GM12892 (cell line): ENCODE measurements at regions not wholly inside any gene's neighbourhood (a gene's known extent, or its start where the extent isn't known, plus 50 kb on each side); places are given as distances from the start of the nearest gene placed in this dataset.
"Not testable (repeated sequence)": the region's sequence is repeated elsewhere in the genome, so short reads cannot be mapped to it uniquely, and the experiment has no call there.

Experiments
- DNase-seq: peaks from one replicate; pipeline ENCODE4 v3.0.0; 2011; ENCODE audit not compliant: insufficient read length
- FAIRE-seq: peaks from 2 replicates; lab custom pipeline; 2011; peaks lifted over from hg19 to GRCh38; lab: Jason Lieb, UNC
- POLR2A ChIP-seq: IDR thresholded peaks from 2 replicates; pipeline ENCODE4 v1.6.1; 2011; ENCODE audit warnings: low read depth, low read length, control low read depth
- POLR2AphosphoS5 ChIP-seq: IDR thresholded peaks from 2 replicates; pipeline ENCODE4 v1.6.1; 2011; ENCODE audit warnings: low read depth, low read length, control low read depth
- TAF1 ChIP-seq: IDR thresholded peaks from 2 replicates; pipeline ENCODE4 v1.6.1; 2011; ENCODE audit warnings: low read depth, mild to moderate bottlenecking, control low read depth, low read length, borderline replicate concordance

DNA sequence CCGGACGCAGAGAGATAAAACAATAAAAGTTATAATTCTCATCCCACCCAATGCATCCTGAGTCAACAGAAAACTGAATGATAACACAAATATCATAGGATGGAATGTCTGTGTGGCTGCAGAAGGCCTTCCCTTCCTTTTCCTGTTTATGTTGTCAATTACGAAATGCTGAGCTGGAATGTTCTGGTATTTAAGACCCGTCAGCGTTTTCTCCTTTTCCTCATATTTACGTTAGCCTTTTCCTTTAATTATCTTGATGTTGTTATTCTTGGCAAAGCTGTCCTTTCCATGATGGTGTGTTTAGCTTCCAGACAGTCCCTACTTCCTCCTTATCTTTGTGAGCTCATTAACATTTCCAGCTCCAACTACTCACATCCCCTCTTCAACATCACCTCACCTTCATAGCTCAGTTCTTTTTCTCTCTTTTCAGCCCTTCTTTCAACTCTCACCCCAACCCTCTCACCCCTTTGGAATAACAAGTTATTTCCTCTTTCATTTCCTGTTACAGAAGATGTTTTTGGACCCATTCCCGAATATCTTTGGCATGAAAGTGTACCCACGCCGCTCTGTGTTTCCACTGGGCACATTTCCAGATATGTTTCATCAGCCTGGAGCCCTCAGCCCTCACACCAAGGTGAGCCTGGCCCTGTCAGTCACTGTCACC, 221.6 kb downstream of the NR2F1-AS1 start:
- DNase-seq (no peak), FAIRE-seq (no peak)
- TF ChIP-seq POLR2A (no peak), TAF1 (no peak), POLR2AphosphoS5 (no peak)

DNA sequence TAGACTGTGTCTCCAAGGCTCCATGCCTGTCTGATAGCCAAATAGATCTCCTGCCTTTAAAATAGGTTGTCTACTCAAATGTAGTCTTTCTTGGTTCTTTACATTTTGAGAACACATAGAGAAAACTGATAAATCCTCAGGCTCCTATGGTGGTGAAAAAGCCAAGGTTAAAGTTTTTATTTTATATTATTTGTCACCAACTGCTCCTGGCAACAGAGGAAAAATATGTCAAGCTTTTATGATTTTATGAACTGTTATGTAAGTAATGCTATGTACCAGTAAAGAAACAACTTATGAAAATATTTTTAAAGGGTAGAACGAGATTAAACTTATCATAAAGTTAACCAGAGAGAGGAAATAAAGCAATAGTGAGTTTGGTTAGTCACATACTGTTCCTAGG, 222.8 kb downstream of the NR2F1-AS1 start:
- TF ChIP-seq POLR2A (no peak), POLR2AphosphoS5 (no peak), TAF1 (no peak)
- no peak for FAIRE-seq

DNA sequence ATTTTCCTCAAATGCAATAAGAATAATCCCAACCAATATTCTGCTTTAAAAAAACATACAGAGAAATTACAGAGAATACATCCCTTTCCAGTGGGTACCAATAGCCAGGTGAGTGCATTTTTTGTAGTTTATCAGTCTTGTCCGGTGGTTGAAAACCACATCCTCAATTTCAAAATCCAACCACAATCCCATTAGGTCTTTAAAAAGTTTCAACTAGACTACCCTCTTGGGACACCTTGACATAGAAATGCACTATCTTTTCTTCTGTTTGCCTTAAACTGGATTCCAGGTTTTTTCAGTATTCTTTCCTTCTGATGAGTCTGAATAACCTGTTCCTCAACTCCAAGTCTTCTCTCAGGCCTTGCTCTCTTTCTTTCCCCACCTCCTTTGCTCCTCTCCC, 223.3 kb downstream of the NR2F1-AS1 start:
- FAIRE-seq, result no peak
- DNase-seq, result no peak
- TF ChIP-seq POLR2A (no peak), POLR2AphosphoS5 (no peak), TAF1 (no peak)

More for the DNA sequence above, 222.8 kb downstream of the NR2F1-AS1 start:
- no peak for DNase-seq

DNA sequence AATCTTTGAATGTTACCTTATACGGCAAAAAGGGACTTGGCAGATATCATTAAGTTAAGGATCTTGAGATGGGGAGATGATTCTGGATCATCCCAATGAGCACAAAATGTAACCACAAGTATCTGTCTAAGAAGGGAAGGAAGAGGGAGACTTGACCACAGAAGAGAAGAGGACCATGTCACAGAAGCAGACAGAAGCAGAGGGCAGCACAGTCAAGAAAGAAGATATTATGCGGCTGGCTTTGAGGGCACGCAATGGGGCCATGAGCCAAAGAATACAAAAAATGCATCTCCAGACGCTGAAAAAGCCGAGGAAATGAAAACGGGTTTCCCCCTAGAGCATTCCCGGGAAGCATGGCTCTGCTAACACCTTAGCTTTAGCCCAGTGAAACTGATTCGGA, 225.3 kb downstream of the NR2F1-AS1 start:
- TF ChIP-seq POLR2A (no peak), POLR2AphosphoS5 (no peak)
- no peak for FAIRE-seq
- no peak for DNase-seq

DNA sequence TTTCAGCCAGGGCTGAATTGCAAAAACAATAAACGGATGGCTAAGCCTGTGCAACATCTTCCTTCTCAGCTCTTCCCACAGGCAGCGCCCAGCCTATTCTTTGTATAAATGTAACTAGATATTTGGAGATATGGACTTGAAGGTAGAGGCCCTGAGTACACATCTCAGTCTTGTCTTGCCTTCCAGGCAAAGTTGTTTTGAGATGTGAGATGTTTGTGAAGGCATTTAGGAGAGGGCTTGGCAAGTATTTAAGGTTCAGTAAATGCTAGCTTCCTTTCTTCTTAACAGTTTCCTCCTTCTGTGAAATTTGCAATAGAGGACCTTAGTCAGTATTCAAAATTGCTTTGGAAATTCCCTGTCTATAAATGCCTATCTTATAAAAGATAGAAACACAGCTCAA, 228.8 kb downstream of the NR2F1-AS1 start:
- DNase-seq, result no peak
- TF ChIP-seq POLR2A (no peak), TAF1 (no peak), POLR2AphosphoS5 (no peak)
- FAIRE-seq, result no peak

DNA sequence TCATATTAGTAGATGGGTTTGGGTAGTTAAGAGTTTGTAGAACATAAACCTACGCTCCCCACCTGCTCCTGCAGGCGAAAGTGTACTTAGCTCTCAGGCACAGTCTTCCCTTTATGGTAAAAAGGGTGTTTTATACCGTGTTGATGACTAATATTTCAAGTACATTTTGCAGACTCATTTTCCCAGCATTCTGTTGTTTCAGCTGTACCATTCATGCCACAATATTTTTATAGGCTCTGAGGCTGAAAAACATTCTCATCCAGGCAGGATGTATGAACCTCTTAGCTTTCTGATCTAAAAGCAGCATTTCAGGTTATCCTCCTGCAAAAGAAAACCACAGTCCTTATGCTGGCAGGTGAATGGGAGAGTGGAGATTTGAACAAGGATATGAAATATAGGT, 231.4 kb downstream of the NR2F1-AS1 start:
- DNase-seq (no peak), FAIRE-seq (no peak)
- TF ChIP-seq TAF1 (no peak), POLR2AphosphoS5 (no peak), POLR2A (no peak)

DNA sequence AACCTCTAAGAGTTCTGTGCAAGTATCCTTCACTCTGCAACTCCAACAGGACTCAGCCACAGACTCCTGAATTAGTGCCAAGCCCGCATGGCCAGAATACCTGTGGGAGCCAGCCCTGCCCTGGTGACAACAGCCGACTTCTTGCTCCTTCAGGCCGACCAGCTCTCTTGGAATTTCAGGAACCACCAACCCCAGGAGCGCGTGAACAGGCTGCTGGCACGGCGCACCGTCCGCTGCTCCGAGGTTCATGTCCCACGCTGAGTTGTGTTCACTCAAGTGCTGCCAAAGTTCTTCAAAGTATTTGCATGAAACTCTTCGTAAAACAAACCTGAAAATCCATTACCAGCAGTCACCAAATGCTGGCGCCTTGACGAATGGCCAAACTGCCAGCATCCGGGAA, 232.8 kb downstream of the NR2F1-AS1 start:
- FAIRE-seq (no peak), DNase-seq (no peak)
- TF ChIP-seq POLR2A (no peak), POLR2AphosphoS5 (no peak), TAF1 (no peak)

DNA sequence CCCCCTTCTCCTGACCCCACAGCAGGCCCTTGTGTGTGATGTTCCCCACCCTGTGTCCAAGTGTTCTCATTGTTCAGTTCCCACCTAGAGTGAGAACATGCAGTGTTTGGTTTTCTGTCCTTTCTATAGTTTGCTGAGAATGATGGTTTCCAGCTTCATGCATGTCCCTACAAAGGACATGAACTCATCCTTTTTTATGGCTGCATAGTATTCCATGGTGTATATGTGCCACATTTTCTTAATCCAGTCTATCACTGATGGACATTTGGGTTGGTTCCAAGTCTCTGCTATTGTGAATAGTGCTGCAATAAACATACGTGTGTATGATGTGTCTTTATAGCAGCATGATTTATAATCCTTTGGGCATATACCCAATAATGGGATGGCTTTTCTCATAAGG, 234.2 kb downstream of the NR2F1-AS1 start:
- not testable (repeated sequence) for DNase-seq, FAIRE-seq

DNA sequence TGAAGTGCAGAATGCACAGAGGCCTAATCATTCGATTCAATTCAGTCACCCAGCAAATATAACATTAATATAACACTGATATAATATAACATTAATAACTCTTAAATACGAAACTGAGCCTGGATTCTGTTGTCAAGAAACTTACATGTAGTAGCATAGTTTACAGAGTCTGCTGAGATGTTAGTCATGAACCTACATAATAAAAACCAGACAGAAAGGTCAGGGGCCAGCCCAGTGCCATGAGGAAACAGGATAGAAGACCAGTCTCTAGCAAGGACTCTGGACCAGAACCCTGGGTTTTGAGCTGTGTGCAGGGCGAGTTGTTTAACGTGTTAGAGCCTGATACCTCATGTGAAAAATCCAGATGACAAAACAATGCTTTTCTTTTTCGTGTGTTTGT, 234.7 kb downstream of the NR2F1-AS1 start:
- FAIRE-seq (no peak), DNase-seq (no peak)
- no peak for TF ChIP-seq TAF1
- no peak for TF ChIP-seq POLR2AphosphoS5
- TF ChIP-seq POLR2A, result no peak

DNA sequence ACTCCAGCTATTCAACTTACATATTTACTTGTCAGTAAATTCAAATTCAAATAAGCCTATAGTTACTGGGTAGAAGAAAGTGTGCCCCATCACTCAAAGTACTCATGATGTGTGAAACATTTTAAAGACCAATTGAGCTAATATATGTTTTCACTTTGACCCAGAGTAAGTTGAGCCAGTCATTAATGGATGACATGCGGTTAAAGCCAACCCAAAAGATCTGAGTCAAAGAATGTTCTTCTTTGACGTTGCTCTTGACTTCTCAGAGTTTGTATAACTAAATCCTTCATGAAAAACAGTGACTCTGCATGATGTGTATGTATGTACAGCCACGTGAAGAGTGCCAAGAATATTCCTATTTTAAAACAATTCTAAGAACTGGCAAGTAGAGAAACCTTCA, 237.4 kb downstream of the NR2F1-AS1 start:
- no peak for TF ChIP-seq POLR2AphosphoS5
- TF ChIP-seq POLR2A, result no peak
- TF ChIP-seq TAF1, result no peak
- DNase-seq, result no peak
- FAIRE-seq, result no peak

DNA sequence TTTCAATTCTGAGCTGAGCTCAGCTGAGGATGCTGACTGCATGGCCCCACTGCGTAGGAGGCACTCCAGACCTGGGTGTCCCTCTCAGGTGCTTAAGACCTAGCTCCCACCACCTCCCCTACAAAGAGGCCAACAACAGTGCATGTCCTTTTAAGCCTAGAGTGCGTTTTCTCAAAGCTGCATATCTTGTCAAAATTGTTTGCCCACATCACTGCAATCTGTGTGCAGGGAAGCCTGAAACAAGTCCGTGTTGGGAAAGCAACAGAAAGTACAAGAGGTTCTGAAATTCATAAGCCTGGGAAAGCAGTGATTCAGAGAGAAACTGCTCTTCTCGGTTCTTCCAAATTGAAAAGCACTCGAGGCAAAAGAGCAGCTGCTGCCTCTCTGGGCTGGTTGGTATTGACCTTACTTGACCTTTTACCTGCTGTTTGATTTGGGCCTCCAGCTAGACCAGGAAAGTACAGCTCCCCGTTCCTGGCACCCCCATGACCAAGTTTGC, 238.4 kb downstream of the NR2F1-AS1 start:
- DNase-seq, result peak; percentile 33
- no peak for TF ChIP-seq POLR2A
- TF ChIP-seq POLR2AphosphoS5, result no peak
- TF ChIP-seq TAF1, result no peak
- peak; percentile 46 for FAIRE-seq

DNA sequence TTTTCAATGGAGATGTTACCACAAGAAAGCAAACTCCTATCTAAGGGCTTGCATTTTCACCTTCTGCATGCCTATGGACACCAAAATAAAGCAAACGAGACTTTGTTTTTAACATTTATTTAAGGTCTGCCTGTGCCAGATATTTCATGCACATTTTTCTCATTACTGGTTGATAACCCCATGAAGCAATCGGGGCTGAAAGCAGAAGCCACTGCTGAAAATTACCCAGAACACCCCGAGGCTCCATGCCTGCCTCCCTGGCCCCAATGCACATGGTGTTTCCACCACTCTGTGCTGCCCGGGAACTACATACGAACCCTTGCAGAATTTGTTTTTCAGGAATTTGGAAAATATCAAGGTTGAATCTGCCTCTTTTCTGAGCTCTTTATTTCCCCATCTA, 240.1 kb downstream of the NR2F1-AS1 start:
- FAIRE-seq (no peak), DNase-seq (no peak)
- TF ChIP-seq POLR2AphosphoS5 (no peak), POLR2A (no peak), TAF1 (no peak)

DNA sequence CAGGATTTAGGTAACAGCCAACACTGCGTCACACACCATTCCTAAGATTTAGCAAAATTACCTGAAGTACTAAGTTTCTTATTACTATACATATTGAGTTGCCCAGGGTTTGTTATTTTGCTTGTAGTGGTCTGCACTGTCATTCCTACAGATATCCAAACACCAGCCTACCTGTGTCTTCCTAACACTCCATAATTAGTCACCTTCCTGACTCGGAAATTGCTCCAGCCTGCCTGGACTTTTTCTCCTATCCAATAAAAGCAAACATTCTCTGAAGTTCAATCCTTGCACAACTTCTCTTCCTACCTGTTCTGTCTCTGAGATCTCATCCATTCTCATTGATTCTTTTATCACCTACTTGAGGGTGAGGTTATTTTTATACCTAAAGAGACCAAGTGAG, 243.9 kb downstream of the NR2F1-AS1 start:
- FAIRE-seq (no peak), DNase-seq (no peak)
- TF ChIP-seq POLR2AphosphoS5 (no peak), TAF1 (no peak), POLR2A (no peak)
